Loucy (cell line): ENCODE measurements at regions not wholly inside any gene's neighbourhood (a gene's known extent, or its start where the extent isn't known, plus 50 kb on each side); places are given as distances from the start of the nearest gene placed in this dataset.
"Not testable (repeated sequence)": the region's sequence is repeated elsewhere in the genome, so short reads cannot be mapped to it uniquely, and the experiment has no call there.

Experiments
- H2AFZ ChIP-seq: fragments of 200-600 bp; sonication (generic); 2 replicates; pipeline ENCODE4 v1.6.0; 2016; ENCODE audit warnings: antibody characterized with exemption, mild to moderate bottlenecking, low read length, moderate library complexity
- H3F3A ChIP-seq: fragments of 200-600 bp; 2 replicates; pipeline ENCODE4 v1.6.0; 2016; ENCODE audit warnings: antibody characterized with exemption, low read depth, mild to moderate bottlenecking
- H3K27me3 ChIP-seq: fragments of 200-600 bp; sonication (generic); 2 replicates; pipeline ENCODE4 v1.6.1; 2014; ENCODE audit warnings: low read length, mild to moderate bottlenecking; ENCODE audit not compliant: insufficient read depth, poor library complexity, severe bottlenecking
- H3K36me3 ChIP-seq: fragments of 200-600 bp; sonication (generic); 2 replicates; pipeline ENCODE4 v1.6.1; 2016; ENCODE audit warnings: low read length; ENCODE audit not compliant: insufficient read depth
- H3K4me1 ChIP-seq: fragments of 200-600 bp; sonication (generic); 2 replicates; pipeline ENCODE4 v1.5.1; 2014; ENCODE audit warnings: low read length, mild to moderate bottlenecking; ENCODE audit not compliant: insufficient read depth, poor library complexity, severe bottlenecking
- H3K4me2 ChIP-seq: fragments of 200-600 bp; sonication (generic); 2 replicates; pipeline ENCODE4 v1.6.0; 2014; ENCODE audit warnings: antibody characterized with exemption, low read length, low read depth, mild to moderate bottlenecking; ENCODE audit not compliant: poor library complexity, severe bottlenecking
- H3K4me3 ChIP-seq: fragments of 200-600 bp; sonication (generic); 2 replicates; pipeline ENCODE4 v1.5.1; 2014; ENCODE audit warnings: low read length, mild to moderate bottlenecking, mixed read lengths; ENCODE audit not compliant: poor library complexity, severe bottlenecking
- H3K79me2 ChIP-seq: fragments of 200-600 bp; sonication (generic); 2 replicates; pipeline ENCODE4 v1.6.1; 2014; ENCODE audit warnings: low read length; ENCODE audit not compliant: insufficient read depth
- H3K9ac ChIP-seq: fragments of 200-600 bp; sonication (generic); 2 replicates; pipeline ENCODE4 v1.6.0; 2014; ENCODE audit warnings: mild to moderate bottlenecking, low read depth, low read length, moderate library complexity; ENCODE audit not compliant: poor library complexity, severe bottlenecking
- H3K9me2 ChIP-seq: fragments of 200-600 bp; sonication (generic); replicated peaks from 2 replicates; pipeline ENCODE4 v1.6.1; 2016; ENCODE audit warnings: low read depth, low read length, mixed read lengths
- H3K9me3 ChIP-seq: fragments of 200-600 bp; sonication (generic); 2 replicates; pipeline ENCODE4 v1.6.1; 2014; ENCODE audit warnings: mild to moderate bottlenecking, antibody characterized with exemption, low read length, low read depth; ENCODE audit not compliant: insufficient read depth
- H4K20me1 ChIP-seq: fragments of 200-600 bp; sonication (generic); 2 replicates; pipeline ENCODE4 v1.6.0; 2014; ENCODE audit warnings: antibody characterized with exemption, low read length, mild to moderate bottlenecking; ENCODE audit not compliant: insufficient read depth, poor library complexity, severe bottlenecking
- CTCF ChIP-seq: fragments of 200-600 bp; sonication (generic); conservative IDR thresholded peaks from 2 replicates; pipeline ENCODE4 v1.5.1; 2014; ENCODE audit warnings: mild to moderate bottlenecking, antibody characterized with exemption, low read length

DNA sequence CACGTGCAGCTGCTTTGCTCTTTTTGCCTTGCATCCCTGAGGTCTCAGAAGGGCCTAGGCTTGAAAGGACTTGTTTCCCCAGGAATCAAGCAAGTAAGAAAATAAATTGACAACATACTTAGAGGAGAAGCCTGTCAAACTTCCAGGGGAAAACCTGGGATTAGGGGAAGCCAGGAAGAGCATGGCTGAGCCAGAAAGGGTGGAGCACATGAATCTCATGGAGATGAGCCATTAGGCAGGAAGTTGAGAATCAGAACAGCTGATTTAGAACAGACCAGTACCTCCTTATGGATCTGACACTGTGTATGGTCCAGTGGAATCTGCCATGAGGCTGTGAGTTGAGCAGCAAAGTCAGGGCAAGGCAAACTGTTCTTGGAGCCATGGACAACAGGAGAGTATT is 511.0 kb downstream of the RPIA start:
- H3K4me3 ChIP-seq, H3K79me2 ChIP-seq, H3K9me2 ChIP-seq, H3F3A ChIP-seq, H3K36me3 ChIP-seq, H3K4me2 ChIP-seq, H4K20me1 ChIP-seq, H3K9ac ChIP-seq, H3K9me3 ChIP-seq, H2AFZ ChIP-seq, H3K27me3 ChIP-seq: not testable (repeated sequence)
- H3K4me1 ChIP-seq = peaks cover 17% of the 10 kb centered on the region

DNA sequence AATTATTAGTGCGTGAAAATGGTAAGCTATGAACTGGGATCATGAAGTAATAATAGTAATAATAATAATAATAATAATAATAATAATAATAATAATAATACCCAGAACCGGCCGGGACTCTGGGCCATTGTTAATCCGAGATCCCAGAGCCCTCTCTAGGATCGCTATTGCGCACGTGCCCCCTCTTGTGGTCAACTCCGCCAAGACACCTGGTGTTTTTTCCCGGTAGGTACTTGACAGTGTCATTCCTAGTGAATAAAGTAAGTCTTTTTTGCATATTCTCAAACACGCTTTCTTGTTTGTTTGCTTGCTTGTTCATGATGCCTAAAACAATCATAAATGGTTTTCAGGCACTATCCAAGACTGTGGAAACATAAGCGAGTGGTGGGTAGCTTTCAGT is 513.7 kb downstream of the RPIA start:
- H4K20me1 ChIP-seq, H3K4me2 ChIP-seq, H3K27me3 ChIP-seq, H3F3A ChIP-seq, H3K4me1 ChIP-seq, H3K79me2 ChIP-seq, H3K9me2 ChIP-seq, H3K9me3 ChIP-seq, H3K36me3 ChIP-seq, H2AFZ ChIP-seq, H3K4me3 ChIP-seq, H3K9ac ChIP-seq: not testable (repeated sequence)
- peak; percentile 56 for TF ChIP-seq CTCF

GRCh38 chr2:89208144-89208932 is 516.9 kb downstream of the RPIA start:
- H3F3A ChIP-seq, H2AFZ ChIP-seq, H3K9me3 ChIP-seq, H3K27me3 ChIP-seq, H3K4me2 ChIP-seq, H3K36me3 ChIP-seq, H4K20me1 ChIP-seq, H3K4me3 ChIP-seq, H3K9ac ChIP-seq, H3K4me1 ChIP-seq, H3K9me2 ChIP-seq, H3K79me2 ChIP-seq: not testable (repeated sequence)

- H3F3A ChIP-seq, H4K20me1 ChIP-seq, H3K4me1 ChIP-seq, H2AFZ ChIP-seq, H3K79me2 ChIP-seq, H3K9me3 ChIP-seq, H3K9ac ChIP-seq, H3K36me3 ChIP-seq, H3K9me2 ChIP-seq, H3K4me3 ChIP-seq, H3K27me3 ChIP-seq, H3K4me2 ChIP-seq: not testable (repeated sequence)
- peak; percentile 25 for TF ChIP-seq CTCF
These were observed 521.7 kb downstream of the RPIA start for GRCh38 chr2:89213151-89213550.

DNA sequence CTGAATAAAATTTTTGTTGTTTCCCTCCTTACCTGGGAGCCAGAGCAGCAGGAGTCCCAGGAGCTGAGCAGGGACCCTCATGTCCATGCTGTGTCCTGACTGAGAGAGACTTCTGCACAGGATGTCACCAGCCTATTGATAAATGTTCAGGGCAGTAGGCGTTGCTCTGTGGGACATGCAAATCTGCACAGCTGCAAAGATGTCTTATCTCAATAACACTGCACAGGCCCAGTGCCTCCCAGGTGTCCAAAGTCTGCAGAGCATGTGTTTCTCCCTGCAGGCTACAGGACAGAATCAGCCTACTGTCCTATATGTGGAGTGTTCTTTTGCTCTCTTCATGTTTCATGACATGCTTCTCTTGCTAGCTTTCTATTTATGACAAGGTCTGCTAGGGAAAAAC is 522.3 kb downstream of the RPIA start:
- H3K4me3 ChIP-seq = not testable (repeated sequence)

DNA sequence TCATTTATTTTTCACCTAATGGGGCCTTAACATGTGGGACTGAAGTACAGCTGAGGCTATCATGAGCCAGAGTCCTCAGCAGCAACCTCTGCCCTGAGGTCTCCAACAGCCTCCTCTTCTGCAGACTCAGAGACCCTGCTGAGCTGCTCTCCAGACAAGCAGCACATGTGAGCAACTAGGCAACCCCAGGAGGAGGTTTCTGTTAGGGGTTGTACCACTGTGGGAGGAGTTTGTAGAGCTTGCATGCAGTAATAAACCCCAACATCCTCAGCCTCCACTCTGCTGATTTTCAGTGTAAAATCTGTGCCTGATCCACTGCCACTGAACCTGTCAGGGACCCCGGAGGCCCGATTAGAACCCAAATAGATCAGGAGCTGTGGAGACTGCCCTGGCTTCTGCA is 530.0 kb downstream of the RPIA start:
- not testable (repeated sequence) for H2AFZ ChIP-seq, H3K79me2 ChIP-seq, H3K36me3 ChIP-seq, H3K9me3 ChIP-seq, H3K4me3 ChIP-seq, H3K9me2 ChIP-seq, H3K9ac ChIP-seq, H3K27me3 ChIP-seq, H3K4me1 ChIP-seq, H3K4me2 ChIP-seq, H4K20me1 ChIP-seq, H3F3A ChIP-seq

More for the DNA sequence above, 522.3 kb downstream of the RPIA start:
- H3K79me2 ChIP-seq, H3K27me3 ChIP-seq, H4K20me1 ChIP-seq, H3K9me3 ChIP-seq, H3K9ac ChIP-seq, H3F3A ChIP-seq, H3K4me1 ChIP-seq, H2AFZ ChIP-seq, H3K9me2 ChIP-seq, H3K4me2 ChIP-seq, H3K36me3 ChIP-seq: not testable (repeated sequence)
